GM19372 (cell line): ENCODE measurements at regions not wholly inside any gene's neighbourhood (a gene's known extent, or its start where the extent isn't known, plus 50 kb on each side); places are given as distances from the start of the nearest gene placed in this dataset.
"Not testable (repeated sequence)": the region's sequence is repeated elsewhere in the genome, so short reads cannot be mapped to it uniquely, and the experiment has no call there.

ENCODE experiments used
- ATAC-seq: cut with Tn5 transposase; IDR thresholded peaks from one replicate; pipeline ENCODE4 v1.9.1; 2021; ENCODE audit warnings: mild to moderate bottlenecking, low read depth, moderate library complexity; ENCODE audit not compliant: unreplicated experiment

GRCh38 chr21:29396951-29397455, 98.3 kb downstream of the BACH1 start:
- no peak for ATAC-seq

GRCh38 chr21:29403301-29403700, 104.6 kb downstream of the BACH1 start:
- ATAC-seq: no peak

GRCh38 chr21:29403922-29404538, 105.3 kb downstream of the BACH1 start:
- no peak for ATAC-seq

GRCh38 chr21:29405503-29406122, 106.9 kb downstream of the BACH1 start:
- ATAC-seq: no peak

GRCh38 chr21:29406385-29406784, 107.7 kb downstream of the BACH1 start:
- no peak for ATAC-seq

GRCh38 chr21:29407571-29407970, 108.8 kb downstream of the BACH1 start:
- no peak for ATAC-seq

- ATAC-seq: no peak
These were observed 115.0 kb downstream of the BACH1 start for GRCh38 chr21:29413683-29414082.

- ATAC-seq: no peak
These were observed 117.5 kb downstream of the BACH1 start for GRCh38 chr21:29416268-29416667.

GRCh38 chr21:29418813-29419212, 120.1 kb downstream of the BACH1 start:
- ATAC-seq: peak; percentile 76

GRCh38 chr21:29419422-29419821, 120.7 kb downstream of the BACH1 start:
- ATAC-seq: no peak

- no peak for ATAC-seq
These were observed 124.6 kb downstream of the BACH1 start for GRCh38 chr21:29423099-29423870.

GRCh38 chr21:29424728-29425127, 126.0 kb downstream of the BACH1 start:
- no peak for ATAC-seq

GRCh38 chr21:29429218-29429617, 130.5 kb downstream of the BACH1 start:
- ATAC-seq: no peak

- ATAC-seq: no peak
These were observed 131.3 kb downstream of the BACH1 start for GRCh38 chr21:29430030-29430429.

GRCh38 chr21:29430576-29430975, 131.9 kb downstream of the BACH1 start:
- no peak for ATAC-seq

GRCh38 chr21:29431178-29431577, 132.5 kb downstream of the BACH1 start:
- no peak for ATAC-seq

- no peak for ATAC-seq
These were observed 133.0 kb downstream of the BACH1 start for GRCh38 chr21:29431680-29432079.

GRCh38 chr21:29433366-29434059, 134.8 kb downstream of the BACH1 start:
- no peak for ATAC-seq

GRCh38 chr21:29434081-29434480, 135.4 kb downstream of the BACH1 start:
- ATAC-seq: no peak

GRCh38 chr21:29434982-29435381, 136.3 kb downstream of the BACH1 start:
- ATAC-seq: not testable (repeated sequence)

GRCh38 chr21:29436143-29436542, 137.4 kb downstream of the BACH1 start:
- no peak for ATAC-seq
